HG02943 (cell line): ENCODE measurements at regions not wholly inside any gene's neighbourhood (a gene's known extent, or its start where the extent isn't known, plus 50 kb on each side); places are given as distances from the start of the nearest gene placed in this dataset.
"Not testable (repeated sequence)": the region's sequence is repeated elsewhere in the genome, so short reads cannot be mapped to it uniquely, and the experiment has no call there.

ENCODE experiments used
- ATAC-seq: cut with Tn5 transposase; IDR thresholded peaks from one replicate; pipeline ENCODE4 v1.9.1; 2021; ENCODE audit warnings: mild to moderate bottlenecking, low read depth, moderate library complexity; ENCODE audit not compliant: unreplicated experiment

DNA sequence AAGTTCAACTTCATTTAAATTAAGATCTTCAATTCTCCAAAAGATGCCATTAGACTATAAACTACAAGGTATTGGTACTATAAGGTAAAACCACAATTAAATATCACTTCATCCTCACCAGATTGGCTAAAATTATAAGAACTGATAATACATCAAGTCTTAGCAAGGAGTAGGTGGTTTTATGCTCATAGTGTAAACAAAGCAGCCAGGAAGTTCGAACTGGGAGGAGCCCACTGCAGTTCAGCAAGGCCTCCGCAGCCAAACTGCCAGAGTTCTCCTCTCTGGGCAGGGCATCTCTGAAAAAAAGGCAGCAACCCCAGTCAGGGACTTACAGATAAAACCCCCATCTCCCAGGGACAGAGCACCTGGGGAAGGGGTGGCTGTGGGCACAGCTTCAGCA, 91.6 kb upstream of the SETMAR start:
- ATAC-seq: no peak

GRCh38 chr3:4213420-4213819, 89.7 kb upstream of the SETMAR start:
- ATAC-seq: not testable (repeated sequence)

DNA sequence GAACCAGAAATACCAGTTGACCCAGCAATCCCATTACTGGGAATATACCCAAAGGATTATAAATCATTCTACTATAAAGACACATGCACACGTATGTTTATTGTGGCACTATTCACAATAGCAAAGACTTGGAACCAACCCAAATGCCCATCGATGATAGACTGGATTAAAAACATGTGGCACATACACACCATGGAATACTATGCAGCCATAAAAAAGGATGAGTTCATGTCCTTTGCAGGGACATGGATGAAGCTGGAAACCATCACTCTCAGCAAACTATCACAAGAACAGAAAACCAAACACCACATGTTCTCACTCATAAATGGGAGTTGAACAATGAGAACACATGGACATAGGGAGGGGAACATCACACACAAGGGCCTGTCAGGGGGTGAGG, 86.2 kb upstream of the SETMAR start:
- ATAC-seq: not testable (repeated sequence)

- no peak for ATAC-seq
Measured at GRCh38 chr3:4218456-4219226, 84.5 kb upstream of the SETMAR start.

GRCh38 chr3:4219227-4219568, 84.0 kb upstream of the SETMAR start:
- no peak for ATAC-seq

DNA sequence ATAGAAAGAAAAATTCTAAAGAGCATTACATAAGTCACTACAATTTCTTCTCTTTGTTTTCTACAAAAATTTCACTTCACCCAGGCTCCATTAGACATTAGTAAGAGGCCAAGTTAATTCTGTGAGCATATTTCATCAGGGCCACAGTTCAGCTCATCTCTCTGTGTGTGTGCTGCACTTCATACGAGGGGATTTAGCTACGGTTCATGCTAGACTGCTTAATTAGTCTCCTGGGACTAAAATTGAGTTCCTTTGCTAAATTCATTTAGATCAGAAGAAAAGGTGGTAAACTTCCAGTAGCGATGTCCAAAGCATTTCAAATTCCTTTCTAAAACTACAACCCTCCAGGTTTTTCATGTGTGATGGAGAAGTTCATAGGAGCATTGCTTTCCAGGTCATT, 83.1 kb upstream of the SETMAR start:
- ATAC-seq: no peak

DNA sequence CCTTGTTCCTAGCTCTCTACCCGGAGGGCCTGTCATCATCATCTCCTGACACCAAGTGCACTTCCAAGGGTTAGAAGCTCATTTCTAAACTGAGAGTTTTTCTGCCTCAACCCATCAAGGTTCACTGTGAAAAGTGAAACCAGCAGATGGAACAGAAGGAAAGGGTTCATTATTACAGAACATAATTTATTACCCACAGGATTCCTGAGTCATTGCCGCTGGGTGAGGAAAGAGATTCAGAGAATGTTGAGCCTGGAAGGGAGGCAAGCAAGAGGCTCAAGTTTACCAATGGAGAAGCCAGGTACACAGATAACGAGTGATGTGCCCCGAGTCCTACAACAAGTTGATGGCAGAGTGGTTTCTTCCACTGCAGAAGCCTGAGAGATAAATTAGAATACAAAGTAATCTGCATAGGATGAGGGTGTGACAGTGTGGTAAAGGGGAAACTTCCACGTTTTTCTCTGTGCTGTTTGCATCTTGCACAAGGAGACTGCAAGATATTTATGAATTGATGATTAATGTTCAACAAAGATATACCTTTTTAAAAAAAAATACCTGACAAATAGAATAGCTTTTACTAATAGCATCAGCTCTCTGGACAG, 80.5 kb upstream of the SETMAR start:
- ATAC-seq: no peak

DNA sequence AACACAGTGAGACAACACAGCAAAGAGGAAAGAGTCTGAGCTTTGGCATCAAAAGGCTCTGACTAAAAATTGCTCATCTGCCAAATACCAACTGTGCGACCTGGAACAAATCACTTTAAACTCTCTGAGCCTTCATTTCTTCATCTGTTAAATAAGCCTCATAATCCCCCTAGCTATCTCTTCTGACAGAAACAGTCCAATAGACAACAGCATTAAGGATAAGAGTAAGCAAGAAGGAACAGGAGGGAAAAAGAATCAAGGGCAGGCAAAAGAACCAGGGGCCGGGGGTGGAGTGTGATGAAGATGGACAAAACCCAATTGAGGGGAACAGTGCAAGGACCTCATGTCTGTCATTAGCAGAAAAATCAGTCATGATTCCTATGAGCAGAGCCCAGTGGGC, 79.4 kb upstream of the SETMAR start:
- no peak for ATAC-seq

DNA sequence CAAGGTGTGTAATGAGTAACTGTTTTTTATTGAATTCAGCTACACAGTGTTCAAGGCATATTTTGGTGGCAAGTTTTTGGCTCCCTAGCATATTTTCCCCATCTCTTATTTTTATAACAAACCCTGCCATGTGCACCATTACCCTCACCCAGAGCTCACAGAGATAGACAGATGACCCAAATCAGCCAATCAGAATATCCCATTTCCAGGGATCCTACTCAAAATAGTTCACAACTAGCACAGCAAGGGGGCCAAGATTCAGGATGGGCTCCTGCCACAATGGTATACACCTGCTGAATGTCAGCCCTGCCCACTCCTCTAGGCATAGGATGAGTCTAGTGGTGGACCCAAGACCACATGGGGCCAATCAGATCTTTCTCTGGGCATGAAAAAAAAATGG, 78.8 kb upstream of the SETMAR start:
- ATAC-seq: no peak

- no peak for ATAC-seq
Measured at GRCh38 chr3:4225005-4225471, 78.1 kb upstream of the SETMAR start.

DNA sequence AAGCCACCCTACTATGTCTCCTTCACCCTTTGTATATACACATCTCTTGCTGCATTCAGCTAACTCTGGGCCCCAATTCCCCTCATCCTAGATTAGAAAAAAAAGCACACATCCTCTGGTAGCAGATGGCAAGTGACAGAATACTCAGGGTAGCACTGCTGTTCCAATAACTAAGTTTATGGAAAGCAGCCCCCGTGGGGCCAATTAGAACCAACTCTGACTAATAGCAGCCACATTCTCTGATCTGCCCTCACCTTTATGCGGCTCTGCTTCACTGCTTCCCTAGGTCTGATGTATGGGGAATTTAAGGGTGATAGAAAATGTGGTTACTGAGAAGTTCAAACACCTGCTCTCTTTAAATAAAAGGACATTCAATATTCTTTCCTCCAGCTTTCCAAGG, 74.9 kb upstream of the SETMAR start:
- no peak for ATAC-seq

DNA sequence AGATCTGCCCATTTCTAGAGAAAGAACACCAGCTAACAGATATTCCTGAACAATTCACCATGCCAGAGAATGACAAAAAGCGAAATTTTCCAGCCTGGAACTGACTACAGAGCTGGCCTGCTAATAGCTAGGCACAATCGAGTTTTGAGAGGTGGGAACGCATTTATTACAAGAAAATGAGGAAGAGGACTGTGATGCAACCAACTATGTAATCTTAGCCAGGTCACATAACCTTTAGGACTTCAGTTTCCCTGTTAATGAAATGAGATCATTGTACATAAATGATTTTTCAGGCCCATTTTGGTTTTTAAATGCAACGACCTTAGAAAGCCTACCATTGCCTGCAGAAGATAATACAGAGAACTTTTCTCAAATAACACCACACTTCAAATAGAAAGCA, 72.1 kb upstream of the SETMAR start:
- no peak for ATAC-seq

- no peak for ATAC-seq
Measured at GRCh38 chr3:4232798-4233197, 70.4 kb upstream of the SETMAR start.

DNA sequence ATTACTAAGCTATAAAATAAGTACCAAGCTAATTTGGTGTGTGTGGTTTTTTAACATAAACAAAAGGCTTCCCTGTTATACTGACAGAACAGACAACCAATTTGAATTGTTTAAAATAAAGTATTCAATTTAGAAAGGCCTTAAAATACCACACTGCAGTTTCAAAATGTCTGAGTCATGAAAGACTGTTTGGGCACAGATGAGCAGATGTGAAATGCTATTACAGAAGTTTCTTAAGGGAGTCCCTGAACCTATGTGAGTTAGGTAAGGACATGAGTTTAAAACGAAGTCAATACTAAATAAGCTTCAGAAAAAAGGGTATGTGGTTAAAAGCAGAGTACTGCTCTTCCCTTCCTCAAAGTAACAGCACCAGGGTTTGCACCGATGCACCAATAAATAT, 69.7 kb upstream of the SETMAR start:
- ATAC-seq: no peak

- no peak for ATAC-seq
Measured at GRCh38 chr3:4234889-4235288, 68.3 kb upstream of the SETMAR start.

DNA sequence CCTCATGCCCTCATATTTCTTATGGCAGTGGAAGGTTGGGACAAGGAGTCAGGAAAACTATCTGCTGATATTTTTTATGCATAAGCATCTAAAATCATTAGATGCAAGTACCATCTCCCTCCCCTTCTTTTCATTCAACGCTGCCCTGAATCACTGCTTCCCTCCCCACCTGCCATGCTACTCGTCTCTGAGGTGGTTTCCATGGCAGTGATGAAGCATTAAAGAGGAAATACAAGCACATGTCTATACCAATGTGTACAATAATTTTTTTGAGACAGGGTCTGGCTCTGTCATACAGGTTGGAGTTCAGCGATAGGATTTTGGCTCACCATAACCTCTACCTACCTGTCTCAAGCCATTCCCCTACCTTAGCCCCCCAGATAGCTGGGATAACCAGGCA, 67.5 kb upstream of the SETMAR start:
- ATAC-seq: no peak

DNA sequence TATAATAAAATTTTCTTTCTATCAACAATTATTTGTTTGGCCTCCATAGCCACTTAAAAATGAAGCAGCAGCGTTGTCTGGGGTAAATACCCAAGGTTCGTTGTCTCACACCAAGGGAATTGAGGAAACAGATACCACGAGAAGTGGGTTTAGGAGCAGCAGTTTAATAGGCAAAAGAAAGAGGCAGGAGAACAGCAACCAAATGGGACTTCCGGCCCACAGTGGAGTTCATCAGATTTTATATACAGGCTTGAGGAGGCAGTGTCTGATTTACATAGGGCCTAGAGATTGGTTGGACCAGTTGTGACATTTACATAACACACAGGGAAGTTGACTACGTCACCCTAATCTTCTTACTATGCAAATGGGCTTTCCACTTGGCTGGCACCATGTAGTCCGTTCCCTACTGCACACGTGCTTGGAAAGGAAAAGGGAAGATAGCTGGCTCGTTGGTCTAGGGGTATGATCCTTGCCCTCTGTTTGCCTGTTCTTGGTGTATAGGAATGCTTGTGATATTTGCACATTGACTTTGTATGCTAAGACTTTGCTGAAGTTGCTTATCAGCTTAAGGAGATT, 61.5 kb upstream of the SETMAR start:
- ATAC-seq: no peak

DNA sequence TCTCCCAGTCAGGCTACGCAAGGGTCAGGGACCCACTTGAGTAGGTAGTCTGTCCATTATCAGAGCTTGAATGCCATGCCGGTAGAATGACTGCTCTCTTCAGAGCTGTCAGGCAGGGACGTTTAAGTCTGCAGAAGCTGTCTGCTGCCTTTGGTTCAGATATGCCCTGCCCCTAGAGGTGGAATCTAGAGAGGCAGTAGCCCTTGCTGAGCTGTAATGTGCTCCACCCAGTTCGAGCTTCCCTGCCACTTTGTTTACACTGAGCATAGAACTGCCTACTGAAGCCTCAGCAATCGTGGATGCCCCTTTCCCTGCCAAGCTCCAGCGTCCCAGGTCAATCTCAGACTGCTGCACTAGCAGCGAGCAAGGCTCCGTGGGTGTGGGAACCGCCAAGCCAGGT, 57.5 kb upstream of the SETMAR start:
- ATAC-seq: no peak

GRCh38 chr3:4247391-4247790, 55.8 kb upstream of the SETMAR start:
- no peak for ATAC-seq

GRCh38 chr3:4250064-4250463, 53.1 kb upstream of the SETMAR start:
- ATAC-seq: no peak

DNA sequence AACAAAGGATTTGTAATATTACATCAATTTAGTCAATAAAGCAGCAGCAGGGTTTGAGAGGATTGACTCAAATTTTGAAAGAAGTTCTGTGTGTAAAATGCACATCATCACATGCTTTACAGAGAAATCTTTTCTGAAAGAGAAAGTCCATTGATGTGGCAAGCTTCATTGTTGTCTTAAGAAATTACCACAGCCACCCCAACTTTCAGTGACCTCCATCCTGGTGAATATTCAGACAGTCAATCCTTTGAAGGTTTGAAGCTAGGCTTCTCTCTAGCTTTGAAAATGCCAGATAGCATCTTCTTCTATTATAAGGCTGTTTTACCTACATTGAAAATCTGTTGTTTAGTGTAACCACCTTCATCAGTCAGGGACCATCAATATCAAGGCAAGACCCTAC, 51.8 kb upstream of the SETMAR start:
- no peak for ATAC-seq
